ENCODE measurements at regions not wholly inside any gene's neighbourhood (a gene's known extent, or its start where the extent isn't known, plus 50 kb on each side); places are given as distances from the start of the nearest gene placed in this dataset.

DNA sequence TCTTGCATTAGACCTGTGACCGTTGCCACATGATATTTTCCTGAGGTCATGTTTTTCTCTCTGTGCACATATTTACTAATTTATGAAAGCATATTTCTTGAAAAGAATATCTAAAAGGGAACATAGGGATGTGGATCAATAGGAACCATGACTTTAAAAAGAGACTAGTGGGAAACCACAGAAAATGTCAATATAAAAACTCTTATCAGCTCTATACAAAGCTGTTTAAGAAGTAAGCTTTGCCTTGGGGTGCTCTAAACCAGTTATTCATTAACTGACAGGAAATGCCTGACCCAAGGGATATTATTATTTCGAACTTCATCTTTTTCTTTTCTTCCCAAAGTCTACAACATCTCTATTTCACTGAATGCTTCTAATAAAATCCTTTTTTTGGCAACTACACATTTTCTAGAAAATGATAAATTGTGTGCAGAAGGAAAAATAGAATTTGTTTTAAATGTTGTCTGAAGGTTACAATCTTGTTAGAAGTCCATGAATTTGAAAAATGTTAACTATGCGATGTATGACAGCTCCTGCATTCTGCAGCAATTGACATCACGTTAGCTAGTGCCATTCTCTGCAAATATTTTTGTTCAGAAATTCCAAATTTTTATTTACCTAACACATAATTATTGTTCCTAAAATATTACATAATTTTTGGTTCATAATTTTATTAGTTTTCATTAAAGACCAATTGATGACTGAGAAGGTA lies 345.0 kb downstream of the SLC16A7 start:
- H3K4me3 ChIP-seq (ENCODE audit: control insufficient read depth in 1 of 7, extremely low read depth in 1 of 7, insufficient read depth in 4 of 7, low read depth in 2 of 7, low read length in 6 of 7), result no peak overlapping the region
- H3K27ac ChIP-seq (ENCODE audit: insufficient read depth in 1 of 2, low read depth in 1 of 2, low read length in 2 of 2, poor library complexity in 1 of 2, severe bottlenecking in 2 of 2), result no peak overlapping the region
- no peak for DNase-seq
- H3K27me3 ChIP-seq (replicated peaks in 2 of 5; ENCODE audit: control insufficient read depth in 4 of 5, insufficient read depth in 5 of 5, low read length in 4 of 5), result no peaks in the 10 kb centered on the region
- ChIA-PET POLR2A (no interaction called here), CTCF (no interaction called here)
- no peaks in the 10 kb centered on the region for H3K4me1 ChIP-seq (ENCODE audit: control extremely low read depth in 1 of 4, control insufficient read depth in 4 of 4, insufficient read depth in 4 of 4, low read length in 3 of 4)
- H3K36me3 ChIP-seq (ENCODE audit: control insufficient read depth in 4 of 4, insufficient read depth in 4 of 4, low read length in 3 of 4), result no peaks in the 10 kb centered on the region
- 100% methylated on average over 1 of the region's 4 CpGs for WGBS (ENCODE audit: insufficient coverage)
- peaks cover 0 to 1% (median 0%) of the 10 kb centered on the region in 5 experiments for H3K9me3 ChIP-seq (ENCODE audit: control extremely low read depth in 1 of 5, control insufficient read depth in 4 of 5, insufficient read depth in 2 of 5, low read depth in 1 of 5, low read length in 4 of 5)

DNA sequence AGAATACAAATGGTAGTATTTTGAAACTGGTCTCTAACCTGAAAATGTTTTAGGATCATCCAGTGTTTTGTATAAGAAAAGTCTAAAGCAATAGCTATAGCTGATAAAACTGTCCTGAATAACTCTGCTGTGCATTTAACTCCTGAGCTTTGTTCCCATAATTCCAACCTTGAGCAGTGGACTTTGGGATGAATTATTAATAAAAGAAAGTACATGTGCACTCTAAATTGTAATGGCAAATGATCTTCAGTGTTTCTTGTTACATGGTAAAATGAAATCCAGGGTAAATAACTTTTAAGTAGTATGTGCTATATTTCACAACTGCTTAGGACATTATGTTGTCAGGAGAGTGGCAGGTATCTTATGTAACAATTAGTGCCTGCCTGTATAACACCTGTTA lies 345.6 kb downstream of the SLC16A7 start:
- Histone ChIP-seq H3K36me3 (ENCODE audit: control insufficient read depth in 4 of 4, insufficient read depth in 4 of 4, low read length in 3 of 4) (no peaks in the 10 kb centered on the region), H3K27me3 (replicated peaks in 2 of 5; ENCODE audit: control insufficient read depth in 4 of 5, insufficient read depth in 5 of 5, low read length in 4 of 5) (no peaks in the 10 kb centered on the region), H3K4me3 (ENCODE audit: control insufficient read depth in 1 of 7, extremely low read depth in 1 of 7, insufficient read depth in 4 of 7, low read depth in 2 of 7, low read length in 6 of 7) (no peak overlapping the region), H3K27ac (ENCODE audit: insufficient read depth in 1 of 2, low read depth in 1 of 2, low read length in 2 of 2, poor library complexity in 1 of 2, severe bottlenecking in 2 of 2) (no peak overlapping the region), H3K4me1 (ENCODE audit: control extremely low read depth in 1 of 4, control insufficient read depth in 4 of 4, insufficient read depth in 4 of 4, low read length in 3 of 4) (no peaks in the 10 kb centered on the region), H3K9me3 (ENCODE audit: control extremely low read depth in 1 of 5, control insufficient read depth in 4 of 5, insufficient read depth in 2 of 5, low read depth in 1 of 5, low read length in 4 of 5) (peaks cover 0 to 1% (median 0%) of the 10 kb centered on the region in 5 experiments)
- ChIA-PET CTCF (no interaction called here), POLR2A (no interaction called here)
- no peak for DNase-seq

DNA sequence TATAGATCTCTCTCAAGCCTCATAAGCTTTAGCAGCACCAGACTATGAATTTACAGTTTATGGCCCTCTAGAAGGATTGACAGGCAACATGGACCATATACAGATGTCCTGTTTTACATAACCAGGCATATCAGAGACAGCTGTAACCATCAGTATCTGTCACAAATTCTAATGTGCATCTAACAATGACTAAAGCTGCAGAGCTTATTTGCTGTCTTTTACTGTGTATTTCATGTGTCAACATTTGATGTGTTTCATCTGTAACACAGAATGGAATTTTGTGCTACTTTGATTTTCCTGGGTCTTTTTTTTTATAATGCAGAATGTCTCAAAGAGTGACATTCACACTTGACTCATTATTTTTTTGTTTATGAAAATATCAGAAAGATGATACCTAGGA lies 348.3 kb downstream of the SLC16A7 start:
- POLR2A ChIA-PET, result no interaction called here
- H3K4me3 ChIP-seq (ENCODE audit: control insufficient read depth in 1 of 7, extremely low read depth in 1 of 7, insufficient read depth in 4 of 7, low read depth in 2 of 7, low read length in 6 of 7), result no peak overlapping the region
- no peaks in the 10 kb centered on the region for H3K4me1 ChIP-seq (ENCODE audit: control extremely low read depth in 1 of 4, control insufficient read depth in 4 of 4, insufficient read depth in 4 of 4, low read length in 3 of 4)
- CTCF ChIA-PET, result no interaction called here
- DNase-seq, result no peak
- no peak overlapping the region for H3K27ac ChIP-seq (ENCODE audit: insufficient read depth in 1 of 2, low read depth in 1 of 2, low read length in 2 of 2, poor library complexity in 1 of 2, severe bottlenecking in 2 of 2)
- no peaks in the 10 kb centered on the region for H3K27me3 ChIP-seq (replicated peaks in 2 of 5; ENCODE audit: control insufficient read depth in 4 of 5, insufficient read depth in 5 of 5, low read length in 4 of 5)
- no peaks in the 10 kb centered on the region for H3K36me3 ChIP-seq (ENCODE audit: control insufficient read depth in 4 of 4, insufficient read depth in 4 of 4, low read length in 3 of 4)
- H3K9me3 ChIP-seq (ENCODE audit: control extremely low read depth in 1 of 5, control insufficient read depth in 4 of 5, insufficient read depth in 2 of 5, low read depth in 1 of 5, low read length in 4 of 5), result peaks cover 0 to 1% (median 0%) of the 10 kb centered on the region in 5 experiments

DNA sequence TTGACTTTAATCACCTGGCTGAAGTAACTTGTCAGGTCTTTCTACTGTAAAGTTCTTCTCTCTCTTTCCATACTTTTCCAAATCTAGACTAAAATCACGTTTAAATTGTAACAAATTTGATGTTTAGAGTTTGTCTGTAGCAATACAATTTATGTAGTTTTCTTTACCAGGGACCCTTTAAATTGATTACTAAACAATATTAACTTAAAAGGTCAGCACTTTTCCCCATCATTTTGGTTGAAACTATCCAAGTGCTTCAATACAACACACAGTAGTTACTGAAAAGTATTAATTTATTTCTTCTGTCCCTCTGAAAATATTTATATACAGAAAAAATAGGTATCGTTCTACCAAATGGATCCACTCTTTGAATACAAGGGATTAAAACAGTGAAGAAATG lies 350.8 kb downstream of the SLC16A7 start:
- ChIA-PET POLR2A (no interaction called here), CTCF (no interaction called here)
- DNase-seq, result no peak
- Histone ChIP-seq H3K4me1 (ENCODE audit: control extremely low read depth in 1 of 4, control insufficient read depth in 4 of 4, insufficient read depth in 4 of 4, low read length in 3 of 4) (no peaks in the 10 kb centered on the region), H3K36me3 (ENCODE audit: control insufficient read depth in 4 of 4, insufficient read depth in 4 of 4, low read length in 3 of 4) (no peaks in the 10 kb centered on the region), H3K27me3 (replicated peaks in 2 of 5; ENCODE audit: control insufficient read depth in 4 of 5, insufficient read depth in 5 of 5, low read length in 4 of 5) (no peaks in the 10 kb centered on the region), H3K9me3 (ENCODE audit: control extremely low read depth in 1 of 5, control insufficient read depth in 4 of 5, insufficient read depth in 2 of 5, low read depth in 1 of 5, low read length in 4 of 5) (peaks cover 0 to 1% (median 0%) of the 10 kb centered on the region in 5 experiments), H3K4me3 (ENCODE audit: control insufficient read depth in 1 of 7, extremely low read depth in 1 of 7, insufficient read depth in 4 of 7, low read depth in 2 of 7, low read length in 6 of 7) (no peak overlapping the region), H3K27ac (ENCODE audit: insufficient read depth in 1 of 2, low read depth in 1 of 2, low read length in 2 of 2, poor library complexity in 1 of 2, severe bottlenecking in 2 of 2) (no peak overlapping the region)
- no CpG with 5 or more reads among the region's 2 CpGs for WGBS (ENCODE audit: insufficient coverage)

DNA sequence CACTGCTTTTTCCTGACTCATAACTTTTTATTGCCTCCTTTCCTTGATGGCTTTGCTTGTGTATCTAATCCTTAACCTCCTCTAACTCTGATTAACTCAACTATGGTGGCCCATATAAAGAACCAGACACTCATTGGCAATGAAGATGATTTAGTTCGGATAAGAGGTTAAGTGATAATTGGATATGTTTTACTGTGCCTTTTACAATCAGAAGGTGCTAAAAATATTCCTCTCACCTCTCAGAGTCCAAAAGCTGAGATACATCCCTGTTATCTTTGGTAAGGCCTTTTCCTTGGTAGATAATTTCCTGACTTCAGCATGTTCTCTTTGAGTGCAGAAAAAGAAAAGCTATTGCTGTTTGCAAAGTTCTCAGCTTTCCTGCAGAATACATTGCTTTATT lies 367.7 kb downstream of the SLC16A7 start:
- no peaks in the 10 kb centered on the region for H3K4me1 ChIP-seq (ENCODE audit: control extremely low read depth in 1 of 4, control insufficient read depth in 4 of 4, insufficient read depth in 4 of 4, low read length in 3 of 4)
- H3K27me3 ChIP-seq (replicated peaks in 2 of 5; ENCODE audit: control insufficient read depth in 4 of 5, insufficient read depth in 5 of 5, low read length in 4 of 5), result no peaks in the 10 kb centered on the region
- no peak overlapping the region for H3K4me3 ChIP-seq (ENCODE audit: control insufficient read depth in 1 of 7, extremely low read depth in 1 of 7, insufficient read depth in 4 of 7, low read depth in 2 of 7, low read length in 6 of 7)
- POLR2A ChIA-PET, result no interaction called here
- CTCF ChIA-PET, result no interaction called here
- H3K36me3 ChIP-seq (ENCODE audit: control insufficient read depth in 4 of 4, insufficient read depth in 4 of 4, low read length in 3 of 4), result no peaks in the 10 kb centered on the region
- H3K9me3 ChIP-seq (ENCODE audit: control extremely low read depth in 1 of 5, control insufficient read depth in 4 of 5, insufficient read depth in 2 of 5, low read depth in 1 of 5, low read length in 4 of 5), result peaks cover 0 to 4% (median 0%) of the 10 kb centered on the region in 5 experiments
- 100% methylated on average over 1 of the region's 1 CpG for WGBS (ENCODE audit: insufficient coverage)
- H3K27ac ChIP-seq (ENCODE audit: insufficient read depth in 1 of 2, low read depth in 1 of 2, low read length in 2 of 2, poor library complexity in 1 of 2, severe bottlenecking in 2 of 2), result no peak overlapping the region
- DNase-seq, result no peak

DNA sequence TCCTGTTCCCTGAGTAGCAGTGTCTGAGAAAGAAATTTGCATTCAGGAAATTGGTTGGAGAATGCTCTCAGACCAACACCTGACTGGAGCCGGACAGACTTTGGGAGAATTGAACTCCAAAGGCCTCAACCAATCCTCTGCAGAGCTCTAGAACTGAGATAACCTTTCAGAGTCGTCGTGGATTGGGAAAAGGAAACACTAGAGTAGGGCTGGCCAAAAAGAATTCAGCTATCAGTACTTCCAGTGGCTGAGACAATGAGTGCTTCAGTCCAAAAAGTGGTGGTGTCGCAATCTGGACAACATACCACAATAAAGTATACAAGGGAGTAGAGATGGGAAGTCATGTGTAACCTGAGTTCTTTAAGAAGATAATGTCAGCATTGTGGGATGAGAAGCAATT lies 377.1 kb downstream of the SLC16A7 start:
- WGBS (ENCODE audit: insufficient coverage), result 77% methylated on average over 3 of the region's 4 CpGs
- Histone ChIP-seq H3K4me3 (ENCODE audit: control insufficient read depth in 1 of 7, extremely low read depth in 1 of 7, insufficient read depth in 4 of 7, low read depth in 2 of 7, low read length in 6 of 7) (no peak overlapping the region), H3K4me1 (ENCODE audit: control extremely low read depth in 1 of 4, control insufficient read depth in 4 of 4, insufficient read depth in 4 of 4, low read length in 3 of 4) (no peaks in the 10 kb centered on the region), H3K27me3 (replicated peaks in 2 of 5; ENCODE audit: control insufficient read depth in 4 of 5, insufficient read depth in 5 of 5, low read length in 4 of 5) (no peaks in the 10 kb centered on the region), H3K9me3 (ENCODE audit: control extremely low read depth in 1 of 5, control insufficient read depth in 4 of 5, insufficient read depth in 2 of 5, low read depth in 1 of 5, low read length in 4 of 5) (no peaks in the 10 kb centered on the region), H3K27ac (ENCODE audit: insufficient read depth in 1 of 2, low read depth in 1 of 2, low read length in 2 of 2, poor library complexity in 1 of 2, severe bottlenecking in 2 of 2) (no peak overlapping the region), H3K36me3 (ENCODE audit: control insufficient read depth in 4 of 4, insufficient read depth in 4 of 4, low read length in 3 of 4) (no peaks in the 10 kb centered on the region)
- DNase-seq, result no peak
- ChIA-PET POLR2A (interaction anchor here (0.6 kb wide), 1 partner anchor 665 kb away, joined by 3 read pairs; no protein-coding TSS in a partner anchor), CTCF (interaction anchor here (0.6 kb wide), 1 partner anchor 28 kb away, joined by 3 read pairs; no protein-coding TSS in a partner anchor)

DNA sequence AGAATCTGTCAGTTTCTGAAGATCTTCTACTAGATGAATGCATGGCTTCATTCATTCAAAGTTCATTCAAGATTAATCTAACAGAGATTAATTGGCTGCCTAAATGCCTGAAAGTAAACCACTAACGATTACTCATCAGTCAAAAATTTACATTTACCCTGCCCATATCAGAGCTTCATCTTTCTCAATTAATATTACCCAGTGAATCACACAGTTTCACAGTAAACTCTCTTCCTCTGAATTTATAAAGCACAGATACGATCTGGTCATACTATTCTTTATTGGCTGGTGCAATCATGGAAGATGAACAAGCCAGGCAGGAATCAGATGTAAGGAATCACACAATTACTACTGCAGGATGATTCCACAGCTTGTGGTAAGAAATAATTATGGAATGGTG lies 377.7 kb downstream of the SLC16A7 start:
- no peak overlapping the region for H3K27ac ChIP-seq (ENCODE audit: insufficient read depth in 1 of 2, low read depth in 1 of 2, low read length in 2 of 2, poor library complexity in 1 of 2, severe bottlenecking in 2 of 2)
- DNase-seq, result no peak
- CTCF ChIA-PET, result interaction anchor here (0.6 kb wide), 1 partner anchor 28 kb away, joined by 3 read pairs; no protein-coding TSS in a partner anchor

More for the DNA sequence above, 377.7 kb downstream of the SLC16A7 start:
- no peaks in the 10 kb centered on the region for H3K9me3 ChIP-seq (ENCODE audit: control extremely low read depth in 1 of 5, control insufficient read depth in 4 of 5, insufficient read depth in 2 of 5, low read depth in 1 of 5, low read length in 4 of 5)
- H3K36me3 ChIP-seq (ENCODE audit: control insufficient read depth in 4 of 4, insufficient read depth in 4 of 4, low read length in 3 of 4), result no peaks in the 10 kb centered on the region
- WGBS (ENCODE audit: insufficient coverage), result 84% methylated on average over 2 of the region's 2 CpGs
- POLR2A ChIA-PET, result no interaction called here
- no peaks in the 10 kb centered on the region for H3K27me3 ChIP-seq (replicated peaks in 2 of 5; ENCODE audit: control insufficient read depth in 4 of 5, insufficient read depth in 5 of 5, low read length in 4 of 5)
- no peaks in the 10 kb centered on the region for H3K4me1 ChIP-seq (ENCODE audit: control extremely low read depth in 1 of 4, control insufficient read depth in 4 of 4, insufficient read depth in 4 of 4, low read length in 3 of 4)
- no peak overlapping the region for H3K4me3 ChIP-seq (ENCODE audit: control insufficient read depth in 1 of 7, extremely low read depth in 1 of 7, insufficient read depth in 4 of 7, low read depth in 2 of 7, low read length in 6 of 7)

Measured in common myeloid progenitor, CD34-positive (primary cell).